IPS-20b (cell line): ENCODE measurements at regions not wholly inside any gene's neighbourhood (a gene's known extent, or its start where the extent isn't known, plus 50 kb on each side); places are given as distances from the start of the nearest gene placed in this dataset.
"Not testable (repeated sequence)": the region's sequence is repeated elsewhere in the genome, so short reads cannot be mapped to it uniquely, and the experiment has no call there.

Source experiments
- H3K27ac ChIP-seq: one replicate; pipeline ENCODE4 v1.5.1; 2013; ENCODE audit warnings: low read length
- H3K27me3 ChIP-seq: 2 replicates; pipeline ENCODE4 v1.6.1; 2013; ENCODE audit warnings: mild to moderate bottlenecking, low read length, inconsistent platforms; ENCODE audit not compliant: insufficient read depth
- H3K36me3 ChIP-seq: 2 replicates; pipeline ENCODE4 v1.6.1; 2013; ENCODE audit warnings: low read depth, mild to moderate bottlenecking, inconsistent platforms, low read length, moderate library complexity; ENCODE audit not compliant: insufficient read depth
- H3K4me1 ChIP-seq: 2 replicates; pipeline ENCODE4 v1.6.1; 2013; ENCODE audit warnings: mild to moderate bottlenecking, control low read depth, inconsistent platforms, low read length, moderate library complexity; ENCODE audit not compliant: insufficient read depth
- H3K4me3 ChIP-seq: 2 replicates; pipeline ENCODE4 v1.5.1; 2013; ENCODE audit warnings: mild to moderate bottlenecking, low read length, inconsistent platforms
- H3K9ac ChIP-seq: 2 replicates; pipeline ENCODE4 v1.6.1; 2013; ENCODE audit warnings: low read depth, mild to moderate bottlenecking, inconsistent platforms, low read length, moderate library complexity
- H3K9me3 ChIP-seq: 2 replicates; pipeline ENCODE4 v1.6.1; 2013; ENCODE audit warnings: mild to moderate bottlenecking, low read depth, low read length, inconsistent platforms; ENCODE audit not compliant: insufficient read depth

DNA sequence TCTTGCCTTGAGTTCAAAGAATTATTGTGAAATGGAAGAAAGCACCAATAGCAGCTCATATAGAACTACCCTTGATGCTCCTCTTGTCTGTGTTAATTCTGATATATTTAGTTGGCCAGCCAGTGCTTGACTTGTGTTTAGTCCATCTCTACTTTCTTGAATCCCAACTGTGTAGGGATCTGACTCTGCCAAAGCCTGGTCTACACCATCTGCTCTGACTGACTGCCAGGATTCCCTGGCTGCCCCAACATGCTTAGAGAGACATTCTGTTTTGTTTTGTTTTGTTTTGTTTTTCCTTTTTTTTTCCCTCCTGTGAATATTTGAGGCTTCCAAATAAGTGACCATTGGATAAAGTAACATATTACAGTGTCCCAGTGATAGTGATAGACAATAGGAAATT is 953.7 kb upstream of the MANEA start:
- no peaks in the 10 kb centered on the region for H3K4me1 ChIP-seq
- no peaks in the 10 kb centered on the region for H3K36me3 ChIP-seq
- no peaks in the 10 kb centered on the region for H3K9me3 ChIP-seq
- H3K27me3 ChIP-seq, result no peaks in the 10 kb centered on the region
- no peak overlapping the region for H3K4me3 ChIP-seq
- no peak overlapping the region for H3K9ac ChIP-seq
- no peak overlapping the region for H3K27ac ChIP-seq

DNA sequence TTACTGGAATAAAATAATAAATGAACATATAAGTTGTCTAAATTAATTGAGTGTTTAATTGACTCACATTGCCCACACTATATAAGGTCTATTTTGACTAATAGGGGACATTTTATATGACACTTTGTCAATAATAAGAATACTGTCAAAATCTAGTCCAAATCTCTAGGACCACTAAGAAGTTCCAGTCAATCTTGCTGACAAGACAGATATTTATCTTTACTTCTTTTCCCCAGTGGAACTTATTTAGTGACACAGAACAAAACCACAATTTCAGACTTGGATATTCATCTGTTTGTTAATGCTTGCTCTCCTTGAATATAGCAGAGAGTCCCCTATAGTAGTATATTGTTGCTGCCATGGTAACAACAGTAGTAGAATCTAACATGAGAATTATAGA is 954.6 kb upstream of the MANEA start:
- H3K27me3 ChIP-seq, result no peaks in the 10 kb centered on the region
- H3K4me3 ChIP-seq, result no peak overlapping the region
- H3K27ac ChIP-seq, result no peak overlapping the region
- H3K36me3 ChIP-seq, result no peaks in the 10 kb centered on the region
- no peaks in the 10 kb centered on the region for H3K9me3 ChIP-seq
- no peak overlapping the region for H3K9ac ChIP-seq
- H3K4me1 ChIP-seq, result no peaks in the 10 kb centered on the region

DNA sequence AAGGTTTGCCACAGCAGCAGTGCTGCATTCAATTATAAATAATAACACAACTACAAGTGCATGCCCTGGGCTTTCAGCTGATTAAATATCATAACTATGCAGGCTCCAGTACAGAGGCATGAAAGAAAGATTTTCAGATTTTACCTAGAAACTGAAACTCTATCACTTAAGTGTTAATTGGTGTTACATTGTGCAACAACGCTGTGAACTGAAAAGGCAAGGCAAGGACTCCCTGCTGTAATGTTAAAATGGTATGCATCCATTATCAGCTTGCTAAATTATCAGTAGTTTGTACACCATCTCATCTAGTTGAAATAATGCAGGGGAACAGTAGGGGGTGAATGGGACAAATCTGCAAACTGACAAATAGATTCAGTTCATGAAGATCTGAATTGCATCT is 976.7 kb upstream of the MANEA start:
- Histone ChIP-seq H3K4me1 (no peaks in the 10 kb centered on the region), H3K27ac (no peak overlapping the region), H3K9ac (no peak overlapping the region)

DNA sequence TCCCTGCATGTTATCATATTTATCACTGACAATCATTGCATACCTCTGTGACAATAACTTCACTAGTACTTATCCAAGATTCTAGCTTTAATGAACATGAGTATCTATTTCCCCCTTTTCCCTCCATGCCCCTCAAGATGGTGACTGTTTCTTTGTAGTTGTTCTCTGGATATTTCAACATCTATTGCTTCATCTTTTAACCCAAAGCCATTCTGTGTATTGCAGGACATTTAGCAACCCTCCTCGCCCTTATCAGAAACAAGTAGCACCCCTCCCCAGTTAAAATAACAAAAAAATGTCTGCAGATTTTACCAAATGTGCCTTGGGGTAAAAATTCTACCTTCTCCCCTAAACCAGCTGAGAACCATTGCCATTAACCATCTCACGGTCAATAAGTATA is 979.8 kb upstream of the MANEA start:
- Histone ChIP-seq H3K4me1 (no peaks in the 10 kb centered on the region), H3K9me3 (no peaks in the 10 kb centered on the region), H3K27ac (no peak overlapping the region), H3K36me3 (no peaks in the 10 kb centered on the region), H3K27me3 (no peaks in the 10 kb centered on the region), H3K4me3 (no peak overlapping the region), H3K9ac (no peak overlapping the region)

More for the DNA sequence above, 976.7 kb upstream of the MANEA start:
- peaks cover 15% of the 10 kb centered on the region for H3K9me3 ChIP-seq
- no peaks in the 10 kb centered on the region for H3K27me3 ChIP-seq
- H3K4me3 ChIP-seq, result no peak overlapping the region
- no peaks in the 10 kb centered on the region for H3K36me3 ChIP-seq

DNA sequence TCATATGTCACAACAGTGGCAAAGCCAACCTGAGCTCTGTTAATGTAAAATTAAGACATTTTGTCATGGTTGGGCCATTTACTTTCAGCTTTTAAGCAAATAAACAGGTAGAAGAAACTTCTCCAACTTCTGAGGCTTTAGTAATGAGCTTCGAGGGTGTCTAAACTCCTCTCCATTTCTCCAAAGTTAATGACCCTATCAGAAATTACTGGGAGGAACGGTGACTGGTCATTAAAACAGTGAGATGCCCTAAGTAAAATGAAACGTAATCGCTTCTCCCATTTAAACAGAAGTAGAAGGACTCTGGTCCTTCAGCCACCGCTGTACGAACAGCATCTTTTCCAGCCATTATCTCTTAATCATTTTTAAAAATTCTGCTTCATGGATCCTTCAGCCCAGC is 986.9 kb upstream of the MANEA start:
- no peak overlapping the region for H3K27ac ChIP-seq

DNA sequence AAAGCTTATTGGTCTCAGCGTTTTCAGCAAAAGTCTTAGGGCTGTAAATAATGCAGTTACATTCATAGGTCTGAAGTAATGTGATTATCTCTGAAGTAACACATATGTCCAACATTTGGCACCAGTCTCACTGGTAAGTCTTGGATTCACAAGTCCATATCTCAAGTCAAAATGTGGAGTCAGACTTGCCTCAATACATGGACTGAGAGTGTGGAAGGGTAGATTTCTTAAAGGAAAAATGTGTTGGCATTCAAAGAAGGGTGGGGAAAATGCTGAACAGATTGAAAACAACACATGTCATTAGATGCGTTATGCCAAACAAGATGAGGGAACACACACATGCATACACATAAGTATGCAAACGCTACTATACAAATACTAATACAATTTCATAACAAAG is 989.0 kb upstream of the MANEA start:
- Histone ChIP-seq H3K27me3 (no peaks in the 10 kb centered on the region), H3K4me3 (no peak overlapping the region), H3K4me1 (no peaks in the 10 kb centered on the region), H3K9ac (no peak overlapping the region), H3K27ac (no peak overlapping the region), H3K36me3 (no peaks in the 10 kb centered on the region), H3K9me3 (no peaks in the 10 kb centered on the region)

More for the DNA sequence above, 986.9 kb upstream of the MANEA start:
- H3K9ac ChIP-seq, result no peak overlapping the region
- no peaks in the 10 kb centered on the region for H3K27me3 ChIP-seq
- H3K36me3 ChIP-seq, result no peaks in the 10 kb centered on the region
- no peaks in the 10 kb centered on the region for H3K4me1 ChIP-seq
- H3K4me3 ChIP-seq, result no peak overlapping the region
- no peaks in the 10 kb centered on the region for H3K9me3 ChIP-seq

DNA sequence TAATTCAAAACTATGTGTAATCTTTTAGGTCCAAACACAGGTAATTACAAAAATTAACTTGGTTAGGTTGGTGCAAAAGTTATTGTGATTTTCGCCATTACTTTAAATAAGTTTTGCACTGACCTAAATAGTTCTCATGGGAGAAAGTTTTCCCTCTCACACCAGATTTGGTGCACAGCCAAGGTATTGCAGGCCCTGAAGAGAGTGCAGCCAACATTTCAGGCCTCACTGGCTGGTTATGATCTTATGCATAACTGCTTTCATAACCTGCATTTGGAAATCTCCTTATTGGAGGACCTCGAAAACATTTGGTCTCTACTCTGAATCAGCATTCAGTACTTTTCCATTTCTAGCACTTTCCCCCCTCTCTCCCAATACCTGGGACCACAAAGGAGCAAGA is 993.1 kb upstream of the MANEA start:
- no peak overlapping the region for H3K27ac ChIP-seq
- H3K9me3 ChIP-seq, result no peaks in the 10 kb centered on the region
- no peaks in the 10 kb centered on the region for H3K27me3 ChIP-seq
- H3K4me1 ChIP-seq, result no peaks in the 10 kb centered on the region
- no peaks in the 10 kb centered on the region for H3K36me3 ChIP-seq
- H3K9ac ChIP-seq, result no peak overlapping the region
- H3K4me3 ChIP-seq, result no peak overlapping the region

DNA sequence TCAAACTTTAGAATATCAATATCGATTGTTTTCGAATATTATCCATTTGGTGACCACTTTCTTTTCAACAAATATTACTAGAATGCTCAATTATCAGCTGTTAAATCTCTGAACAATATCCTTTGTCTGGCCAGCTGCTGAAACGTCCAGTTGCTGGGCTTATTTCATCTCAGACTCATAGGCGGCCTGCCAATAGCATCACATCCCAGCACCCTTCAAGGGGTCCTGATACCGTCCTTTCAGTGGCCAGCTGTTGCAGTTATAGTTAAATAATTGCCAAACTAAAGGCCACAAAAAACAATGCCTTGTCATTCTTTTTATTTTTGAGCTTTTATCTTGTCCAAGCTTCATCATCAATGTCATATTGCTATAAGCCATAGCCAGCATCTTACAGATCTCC is 1006.8 kb upstream of the MANEA start:
- H3K27me3 ChIP-seq, result no peaks in the 10 kb centered on the region
- H3K9ac ChIP-seq, result no peak overlapping the region
- H3K4me3 ChIP-seq, result no peak overlapping the region
- H3K27ac ChIP-seq, result no peak overlapping the region
- H3K4me1 ChIP-seq, result no peaks in the 10 kb centered on the region
- no peaks in the 10 kb centered on the region for H3K9me3 ChIP-seq
- no peaks in the 10 kb centered on the region for H3K36me3 ChIP-seq

DNA sequence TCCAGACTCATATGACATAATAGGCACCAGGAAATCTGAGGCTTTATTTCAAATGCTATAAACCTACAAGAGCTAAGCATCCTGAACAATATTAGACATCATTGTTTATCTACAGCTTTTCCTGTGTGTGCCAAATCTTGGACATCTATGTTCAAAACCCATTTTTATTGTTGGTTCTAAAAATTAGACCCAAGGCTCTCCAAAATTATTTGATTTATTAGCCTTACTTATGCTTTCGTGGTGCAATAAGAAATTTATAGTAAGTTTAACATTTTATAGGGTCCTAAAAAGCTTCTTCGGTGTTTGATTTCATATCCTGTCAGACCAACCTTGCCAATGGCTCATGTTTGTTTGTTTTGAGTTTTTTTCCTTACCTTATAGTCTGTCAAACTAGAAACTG is 1014.5 kb upstream of the MANEA start:
- H3K9ac ChIP-seq, result no peak overlapping the region
- no peaks in the 10 kb centered on the region for H3K27me3 ChIP-seq
- H3K9me3 ChIP-seq, result no peaks in the 10 kb centered on the region
- no peak overlapping the region for H3K27ac ChIP-seq
- H3K36me3 ChIP-seq, result no peaks in the 10 kb centered on the region
- no peak overlapping the region for H3K4me3 ChIP-seq
- no peaks in the 10 kb centered on the region; the same call in 1 of the 2 replicates for H3K4me1 ChIP-seq

DNA sequence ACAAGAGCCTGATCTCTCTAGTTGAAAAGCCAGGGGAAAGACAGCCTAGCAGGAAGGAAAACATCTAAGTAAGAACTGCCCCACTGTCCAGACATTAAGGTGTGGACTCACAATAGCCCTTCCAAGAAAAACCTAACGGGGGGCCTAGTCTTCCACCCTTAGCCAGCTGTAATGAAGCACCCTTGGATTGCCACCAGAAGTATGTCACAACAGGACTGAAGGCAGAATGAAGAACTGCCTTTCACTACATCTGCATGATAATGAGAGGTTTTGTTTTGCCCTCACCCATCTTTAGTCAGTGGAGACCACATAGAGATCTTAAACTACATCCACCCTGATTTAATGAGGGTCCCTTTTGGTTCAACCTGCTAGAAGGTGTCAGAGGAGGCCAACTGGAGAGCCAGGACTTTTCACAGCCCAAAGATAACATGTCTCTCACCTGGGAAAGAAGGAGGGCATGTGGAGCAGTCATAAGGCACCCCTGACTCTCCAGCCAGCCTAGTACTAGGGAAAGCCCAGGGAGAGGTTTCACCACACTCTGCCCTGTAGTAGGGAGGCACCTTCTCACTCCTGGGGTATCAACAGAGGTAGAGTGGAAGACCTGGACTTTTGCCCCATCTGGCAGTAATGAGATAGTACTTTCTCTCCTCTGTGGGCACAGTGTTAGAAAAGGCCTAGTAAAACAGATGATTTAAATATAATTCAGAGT is 1017.4 kb upstream of the MANEA start:
- H3K9me3 ChIP-seq, result no peaks in the 10 kb centered on the region
- no peaks in the 10 kb centered on the region; the same call in 1 of the 2 replicates for H3K4me1 ChIP-seq
- no peaks in the 10 kb centered on the region for H3K36me3 ChIP-seq
- no peak overlapping the region for H3K27ac ChIP-seq
- no peaks in the 10 kb centered on the region for H3K27me3 ChIP-seq
- H3K9ac ChIP-seq, result no peak overlapping the region
- no peak overlapping the region; the same call in 1 of the 2 replicates for H3K4me3 ChIP-seq

DNA sequence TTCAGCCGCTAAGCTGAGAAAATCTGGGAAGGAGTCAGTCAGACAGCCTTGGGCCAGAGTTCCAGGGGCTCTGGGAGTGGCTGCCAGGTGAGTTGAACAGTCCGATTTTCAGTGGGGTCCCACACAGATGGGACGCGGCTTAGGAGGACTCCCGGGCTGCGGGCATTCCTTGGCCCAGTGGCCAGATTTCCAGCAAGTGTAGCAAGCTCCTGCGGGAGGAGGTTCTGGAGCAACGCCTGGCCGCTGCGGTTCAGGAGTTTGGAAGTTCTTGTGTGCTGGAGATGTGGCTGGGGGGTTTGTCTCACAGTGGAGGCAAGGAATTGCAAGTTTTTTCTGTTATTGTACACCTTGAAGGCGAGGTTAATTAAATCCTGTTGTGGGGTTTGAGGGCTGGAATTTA is 1020.1 kb upstream of the MANEA start:
- H3K4me3 ChIP-seq, H3K27ac ChIP-seq, H3K36me3 ChIP-seq, H3K4me1 ChIP-seq, H3K27me3 ChIP-seq, H3K9me3 ChIP-seq, H3K9ac ChIP-seq: not testable (repeated sequence)

DNA sequence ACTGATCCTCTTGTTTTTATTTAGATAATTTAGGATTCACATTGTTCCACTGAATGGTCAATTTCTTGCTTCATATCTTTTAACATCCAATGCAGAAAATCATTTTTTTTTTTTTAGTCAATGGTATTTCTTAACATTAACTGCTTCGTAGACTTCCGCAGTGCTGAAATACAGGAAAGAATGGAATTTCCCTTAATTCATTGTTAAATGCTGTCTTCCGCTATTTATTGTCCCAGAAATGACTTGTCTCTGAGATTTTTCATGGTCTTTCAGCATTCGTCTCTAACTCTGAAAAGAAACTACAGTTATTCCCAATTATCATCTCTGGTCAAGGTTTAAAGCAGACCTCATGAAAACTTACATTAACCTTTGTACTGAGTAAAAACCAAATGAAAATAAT is 1029.1 kb upstream of the MANEA start:
- H3K4me3 ChIP-seq, result no peak overlapping the region
- no peaks in the 10 kb centered on the region for H3K36me3 ChIP-seq
- H3K9me3 ChIP-seq, result no peaks in the 10 kb centered on the region
- no peak overlapping the region for H3K9ac ChIP-seq
- H3K27ac ChIP-seq, result no peak overlapping the region
- no peaks in the 10 kb centered on the region for H3K27me3 ChIP-seq
- no peaks in the 10 kb centered on the region for H3K4me1 ChIP-seq
